ENCODE measurements at regions not wholly inside any gene's neighbourhood (a gene's known extent, or its start where the extent isn't known, plus 50 kb on each side); places are given as distances from the start of the nearest gene placed in this dataset.

DNA sequence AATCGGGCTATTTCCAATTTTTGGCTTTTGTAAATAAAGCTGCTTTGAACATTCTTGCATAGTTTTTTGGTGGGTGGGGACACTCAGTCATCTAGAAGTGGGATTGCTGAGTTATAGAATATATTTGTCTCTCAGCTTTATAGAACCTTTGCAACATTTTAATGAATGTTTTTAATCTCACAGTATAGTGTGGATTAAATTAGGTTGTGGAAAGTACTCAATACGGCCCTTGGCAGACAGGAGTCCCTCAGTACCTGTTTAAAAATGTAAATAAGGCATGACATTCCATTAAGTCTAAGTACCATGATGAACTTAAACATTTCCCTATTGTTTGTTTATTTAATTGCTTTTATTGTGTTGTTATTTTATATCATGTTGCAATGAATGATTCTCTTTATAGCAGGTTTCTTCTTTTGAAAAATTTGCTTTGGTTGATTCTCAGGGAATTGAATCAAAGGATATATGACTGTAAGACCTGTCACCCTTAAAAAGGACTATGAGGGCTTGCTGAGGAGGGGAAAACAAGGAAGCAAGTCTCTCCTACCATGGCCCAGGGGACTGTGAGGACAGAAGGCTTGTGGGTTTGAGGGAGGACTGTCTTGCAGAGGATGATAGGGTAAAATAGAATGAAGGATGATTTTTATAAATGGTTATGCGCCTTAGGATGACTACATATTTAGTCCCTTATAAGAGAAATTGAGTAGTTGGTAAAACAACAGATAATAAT is 165.1 kb downstream of the RPIA start:
- DNase-seq (ENCODE audit: low spot score) = no peak
- TF ChIP-seq, protein P1, sequence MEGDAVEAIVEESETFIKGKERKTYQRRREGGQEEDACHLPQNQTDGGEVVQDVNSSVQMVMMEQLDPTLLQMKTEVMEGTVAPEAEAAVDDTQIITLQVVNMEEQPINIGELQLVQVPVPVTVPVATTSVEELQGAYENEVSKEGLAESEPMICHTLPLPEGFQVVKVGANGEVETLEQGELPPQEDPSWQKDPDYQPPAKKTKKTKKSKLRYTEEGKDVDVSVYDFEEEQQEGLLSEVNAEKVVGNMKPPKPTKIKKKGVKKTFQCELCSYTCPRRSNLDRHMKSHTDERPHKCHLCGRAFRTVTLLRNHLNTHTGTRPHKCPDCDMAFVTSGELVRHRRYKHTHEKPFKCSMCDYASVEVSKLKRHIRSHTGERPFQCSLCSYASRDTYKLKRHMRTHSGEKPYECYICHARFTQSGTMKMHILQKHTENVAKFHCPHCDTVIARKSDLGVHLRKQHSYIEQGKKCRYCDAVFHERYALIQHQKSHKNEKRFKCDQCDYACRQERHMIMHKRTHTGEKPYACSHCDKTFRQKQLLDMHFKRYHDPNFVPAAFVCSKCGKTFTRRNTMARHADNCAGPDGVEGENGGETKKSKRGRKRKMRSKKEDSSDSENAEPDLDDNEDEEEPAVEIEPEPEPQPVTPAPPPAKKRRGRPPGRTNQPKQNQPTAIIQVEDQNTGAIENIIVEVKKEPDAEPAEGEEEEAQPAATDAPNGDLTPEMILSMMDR (IDR thresholded peaks at IDR 0.05; ENCODE audit: borderline replicate concordance, control extremely low read depth, extremely low read depth, insufficient read depth, missing control alignments) = no peak
- in situ Hi-C loops (cut with MboI; ENCODE audit: low sequenced_read_pairs, unreplicated experiment) = no loop called here

DNA sequence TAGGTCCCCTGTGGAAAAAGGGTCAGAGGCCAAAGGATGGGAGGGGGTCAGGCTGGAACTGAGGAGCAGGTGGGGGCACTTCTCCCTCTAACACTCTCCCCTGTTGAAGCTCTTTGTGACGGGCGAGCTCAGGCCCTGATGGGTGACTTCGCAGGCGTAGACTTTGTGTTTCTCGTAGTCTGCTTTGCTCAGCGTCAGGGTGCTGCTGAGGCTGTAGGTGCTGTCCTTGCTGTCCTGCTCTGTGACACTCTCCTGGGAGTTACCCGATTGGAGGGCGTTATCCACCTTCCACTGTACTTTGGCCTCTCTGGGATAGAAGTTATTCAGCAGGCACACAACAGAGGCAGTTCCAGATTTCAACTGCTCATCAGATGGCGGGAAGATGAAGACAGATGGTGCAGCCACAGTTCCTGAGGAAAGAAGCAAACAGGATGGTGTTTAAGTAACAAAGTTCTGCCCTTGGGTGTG is 165.8 kb downstream of the RPIA start:
- in situ Hi-C loops (cut with MboI; ENCODE audit: low sequenced_read_pairs, unreplicated experiment) = no loop called here
- TF ChIP-seq, protein P1 (IDR thresholded peaks at IDR 0.05; ENCODE audit: borderline replicate concordance, control extremely low read depth, extremely low read depth, insufficient read depth, missing control alignments) = no peak
- no peak for DNase-seq (ENCODE audit: low spot score)

DNA sequence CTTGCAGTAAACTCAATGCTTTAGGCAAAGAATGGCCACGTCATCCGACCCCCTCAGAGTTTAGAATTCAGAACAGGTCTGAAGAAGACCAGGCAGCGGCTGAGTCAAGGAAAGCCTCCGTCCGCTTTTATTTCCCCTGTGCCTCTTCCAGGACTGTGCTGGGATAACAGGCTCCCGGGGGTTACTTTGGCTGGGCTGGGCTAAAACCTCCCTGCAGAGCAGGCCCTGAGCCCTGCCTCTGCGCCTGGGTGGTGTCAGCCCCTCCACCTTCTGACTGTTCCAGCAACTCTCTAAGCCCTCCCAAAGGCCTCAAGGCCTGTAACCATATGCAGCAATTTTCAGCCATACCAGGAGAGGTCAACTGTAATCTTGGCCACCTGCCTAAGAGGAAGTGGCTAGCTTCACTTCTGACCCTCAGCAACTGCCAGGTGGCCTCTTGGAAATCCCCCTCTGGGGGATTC is 166.5 kb downstream of the RPIA start:
- in situ Hi-C loops (cut with MboI; ENCODE audit: low sequenced_read_pairs, unreplicated experiment) = no loop called here
- TF ChIP-seq, protein P1 (IDR thresholded peaks at IDR 0.05; ENCODE audit: borderline replicate concordance, control extremely low read depth, extremely low read depth, insufficient read depth, missing control alignments) = no peak
- no peak for DNase-seq (ENCODE audit: low spot score)

DNA sequence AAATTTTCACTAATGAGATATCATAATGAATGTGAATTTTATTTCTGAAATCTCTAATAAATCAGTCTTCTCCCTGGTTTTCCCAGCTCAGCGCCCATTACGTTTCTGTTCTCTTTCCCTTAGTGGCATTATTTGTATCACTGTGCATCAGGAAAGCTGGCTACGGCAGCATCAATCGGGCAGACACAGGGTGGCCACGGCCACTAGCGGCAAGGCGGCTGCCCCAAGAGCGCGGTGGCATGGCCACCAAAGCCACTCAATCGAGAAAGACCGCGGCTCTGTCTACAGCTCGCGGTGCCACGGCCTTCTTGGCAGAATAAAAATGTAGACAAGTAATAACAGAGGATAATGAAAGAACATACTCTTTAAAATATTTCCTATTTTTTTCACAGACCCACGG is 168.0 kb downstream of the RPIA start:
- DNase-seq (ENCODE audit: low spot score) = no peak
- TF ChIP-seq, protein P1 (IDR thresholded peaks at IDR 0.05; ENCODE audit: borderline replicate concordance, control extremely low read depth, extremely low read depth, insufficient read depth, missing control alignments) = no peak
- in situ Hi-C loops (cut with MboI; ENCODE audit: low sequenced_read_pairs, unreplicated experiment) = no loop called here

DNA sequence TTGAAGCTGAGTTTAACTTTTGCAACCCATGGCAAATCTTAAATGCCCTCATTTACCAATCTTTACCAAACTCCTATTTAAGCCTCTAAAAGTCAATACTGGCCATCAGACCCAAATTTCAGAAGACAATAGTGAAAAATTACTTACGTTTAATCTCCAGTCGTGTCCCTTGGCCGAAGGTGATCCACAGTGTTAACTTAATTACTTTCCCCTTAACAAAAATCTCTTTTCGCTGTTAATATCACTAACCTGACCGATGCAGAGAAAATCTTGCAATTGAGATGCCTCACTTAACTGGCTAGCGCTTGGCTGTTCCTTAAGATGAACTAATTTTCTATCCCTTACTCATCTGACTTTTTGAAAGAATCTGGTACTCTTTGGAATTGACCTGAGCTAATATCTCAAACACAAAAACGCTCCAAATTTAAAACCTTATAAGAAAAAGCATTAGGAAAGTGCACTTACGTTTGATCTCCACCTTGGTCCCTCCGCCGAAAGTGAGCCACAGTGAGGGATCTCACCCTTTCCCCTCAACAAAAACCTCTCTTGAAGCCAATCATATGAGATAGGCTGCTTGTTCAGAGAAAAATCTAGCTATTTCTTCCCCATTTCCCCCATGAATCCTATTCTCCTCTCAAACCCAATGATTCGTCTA is 169.1 kb downstream of the RPIA start:
- TF ChIP-seq, protein P1 (IDR thresholded peaks at IDR 0.05; ENCODE audit: borderline replicate concordance, control extremely low read depth, extremely low read depth, insufficient read depth, missing control alignments) = no peak
- in situ Hi-C loops (cut with MboI; ENCODE audit: low sequenced_read_pairs, unreplicated experiment) = no loop called here
- DNase-seq (ENCODE audit: low spot score) = no peak

DNA sequence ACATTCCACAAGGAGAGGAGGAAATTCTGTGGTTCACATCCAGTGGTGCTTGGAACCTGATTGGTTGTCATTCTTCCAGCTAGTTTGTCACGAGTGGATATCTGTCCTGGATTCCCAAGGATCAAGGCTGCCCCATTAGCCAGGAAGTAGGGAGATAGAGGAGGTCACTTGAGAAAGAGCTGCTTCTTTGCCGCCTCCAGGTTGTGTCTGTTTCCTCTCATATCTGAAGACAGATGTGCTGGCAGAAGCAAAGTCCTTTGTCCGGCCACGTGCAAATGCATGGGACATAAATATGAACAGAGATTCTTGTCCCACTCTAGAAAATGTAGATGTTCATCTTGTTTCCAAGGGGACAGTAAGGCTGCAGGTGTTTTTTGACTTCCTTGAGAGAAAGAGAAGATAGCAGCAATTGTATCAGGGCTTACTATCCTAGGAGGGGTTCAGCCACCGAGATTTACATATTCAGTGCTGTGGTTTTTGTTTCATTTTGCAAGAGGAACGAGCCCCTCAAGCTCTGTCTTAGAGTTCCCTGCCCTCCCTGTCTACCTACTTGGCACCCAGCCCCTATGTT is 174.4 kb downstream of the RPIA start:
- in situ Hi-C loops (cut with MboI; ENCODE audit: low sequenced_read_pairs, unreplicated experiment) = no loop called here
- no peak for DNase-seq (ENCODE audit: low spot score)
- TF ChIP-seq, protein P1 (IDR thresholded peaks at IDR 0.05; ENCODE audit: borderline replicate concordance, control extremely low read depth, extremely low read depth, insufficient read depth, missing control alignments) = no peak

Data from GM13976 (cell line).